ENCODE measurements at regions not wholly inside any gene's neighbourhood (a gene's known extent, or its start where the extent isn't known, plus 50 kb on each side); places are given as distances from the start of the nearest gene placed in this dataset.

DNA sequence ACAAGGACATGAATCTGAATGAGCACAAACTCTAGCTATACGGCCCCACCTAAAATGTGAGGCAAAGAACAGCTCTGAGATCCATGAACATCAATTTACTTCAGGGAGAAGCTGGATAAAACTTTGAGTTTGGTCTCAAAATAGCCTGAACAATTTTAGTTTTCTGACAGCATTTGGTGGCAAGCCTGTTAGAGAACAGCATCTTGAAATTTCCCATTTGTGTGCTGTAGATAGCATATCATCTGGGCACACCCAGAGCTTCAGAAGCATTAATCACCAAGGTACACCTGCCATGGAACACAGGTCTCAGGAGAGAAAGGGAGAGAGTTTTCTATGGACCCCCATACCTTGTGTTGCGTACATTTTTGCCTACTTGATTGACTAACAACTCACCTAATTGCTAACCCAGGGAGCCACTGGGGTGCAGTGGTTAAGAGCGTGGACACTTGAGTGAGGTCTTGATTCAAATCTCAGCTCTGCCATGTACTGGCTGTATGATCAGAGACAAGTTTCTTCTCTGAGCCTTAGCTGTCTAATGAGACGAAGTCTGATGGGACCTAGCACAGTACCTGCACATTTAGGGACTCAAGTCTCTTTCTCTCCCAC is 264.9 kb downstream of the PIK3R1 start:
- intact Hi-C loops (cut with micrococcal nuclease), result no loop called here
- Histone ChIP-seq H2AFZ (ENCODE audit: low read depth, low read length, poor library complexity, severe bottlenecking) (no peak overlapping the region), H3K36me3 (ENCODE audit: control insufficient read depth in 1 of 2, insufficient read depth in 2 of 2, low read length in 2 of 2) (no peaks in the 10 kb centered on the region), H3K4me2 (ENCODE audit: low read length) (no peak overlapping the region), H3K4me3 (replicated peaks in 1 of 2; ENCODE audit: low read depth in 1 of 2, low read length in 2 of 2) (no peak overlapping the region), H4K20me1 (ENCODE audit: insufficient read depth) (no peaks in the 10 kb centered on the region), H3K9ac (ENCODE audit: low read length) (no peak overlapping the region), H3K9me2 (ENCODE audit: insufficient read depth) (no peaks in the 10 kb centered on the region), H3K27me3 (ENCODE audit: insufficient read depth, low read length) (no peaks in the 10 kb centered on the region), H3K79me2 (ENCODE audit: insufficient read depth, low read length) (no peaks in the 10 kb centered on the region), H3K27ac (ENCODE audit: low read depth, low read length) (no peak overlapping the region), H3K4me1 (ENCODE audit: control insufficient read depth in 1 of 2, insufficient read depth in 2 of 2, low read length in 2 of 2) (no peaks in the 10 kb centered on the region), H3K9me3 (ENCODE audit: control insufficient read depth in 1 of 2, insufficient read depth in 1 of 2, low read depth in 1 of 2, low read length in 2 of 2) (no peaks in the 10 kb centered on the region)
- POLR2A ChIA-PET, result no interaction called here
- TF ChIP-seq SP1 (IDR thresholded peaks at IDR 0.05; ENCODE audit: low read depth) (no peak), SRF (IDR thresholded peaks at IDR 0.05; ENCODE audit: low read depth) (no peak), ELF1 (IDR thresholded peaks at IDR 0.05; ENCODE audit: borderline replicate concordance, low read depth) (no peak), RAD21 (IDR thresholded peaks at IDR 0.05; ENCODE audit: low read depth) (no peak), EZH2phosphoT487 (IDR thresholded peaks at IDR 0.05; ENCODE audit: borderline replicate concordance) (no peak), EGR1 (IDR thresholded peaks at IDR 0.05; ENCODE audit: low read depth) (no peak), ZFX (IDR thresholded peaks at IDR 0.05) (no peak), TCF7L2 (IDR thresholded peaks at IDR 0.05; ENCODE audit: borderline replicate concordance, extremely low read depth, insufficient read depth, insufficient read length) (no peak)
- TF ChIP-seq, protein P1, sequence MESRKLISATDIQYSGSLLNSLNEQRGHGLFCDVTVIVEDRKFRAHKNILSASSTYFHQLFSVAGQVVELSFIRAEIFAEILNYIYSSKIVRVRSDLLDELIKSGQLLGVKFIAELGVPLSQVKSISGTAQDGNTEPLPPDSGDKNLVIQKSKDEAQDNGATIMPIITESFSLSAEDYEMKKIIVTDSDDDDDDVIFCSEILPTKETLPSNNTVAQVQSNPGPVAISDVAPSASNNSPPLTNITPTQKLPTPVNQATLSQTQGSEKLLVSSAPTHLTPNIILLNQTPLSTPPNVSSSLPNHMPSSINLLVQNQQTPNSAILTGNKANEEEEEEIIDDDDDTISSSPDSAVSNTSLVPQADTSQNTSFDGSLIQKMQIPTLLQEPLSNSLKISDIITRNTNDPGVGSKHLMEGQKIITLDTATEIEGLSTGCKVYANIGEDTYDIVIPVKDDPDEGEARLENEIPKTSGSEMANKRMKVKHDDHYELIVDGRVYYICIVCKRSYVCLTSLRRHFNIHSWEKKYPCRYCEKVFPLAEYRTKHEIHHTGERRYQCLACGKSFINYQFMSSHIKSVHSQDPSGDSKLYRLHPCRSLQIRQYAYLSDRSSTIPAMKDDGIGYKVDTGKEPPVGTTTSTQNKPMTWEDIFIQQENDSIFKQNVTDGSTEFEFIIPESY (IDR thresholded peaks at IDR 0.05; ENCODE audit: extremely low read depth, insufficient replicate concordance, low read length), result no peak
- TF ChIP-seq, protein P2, sequence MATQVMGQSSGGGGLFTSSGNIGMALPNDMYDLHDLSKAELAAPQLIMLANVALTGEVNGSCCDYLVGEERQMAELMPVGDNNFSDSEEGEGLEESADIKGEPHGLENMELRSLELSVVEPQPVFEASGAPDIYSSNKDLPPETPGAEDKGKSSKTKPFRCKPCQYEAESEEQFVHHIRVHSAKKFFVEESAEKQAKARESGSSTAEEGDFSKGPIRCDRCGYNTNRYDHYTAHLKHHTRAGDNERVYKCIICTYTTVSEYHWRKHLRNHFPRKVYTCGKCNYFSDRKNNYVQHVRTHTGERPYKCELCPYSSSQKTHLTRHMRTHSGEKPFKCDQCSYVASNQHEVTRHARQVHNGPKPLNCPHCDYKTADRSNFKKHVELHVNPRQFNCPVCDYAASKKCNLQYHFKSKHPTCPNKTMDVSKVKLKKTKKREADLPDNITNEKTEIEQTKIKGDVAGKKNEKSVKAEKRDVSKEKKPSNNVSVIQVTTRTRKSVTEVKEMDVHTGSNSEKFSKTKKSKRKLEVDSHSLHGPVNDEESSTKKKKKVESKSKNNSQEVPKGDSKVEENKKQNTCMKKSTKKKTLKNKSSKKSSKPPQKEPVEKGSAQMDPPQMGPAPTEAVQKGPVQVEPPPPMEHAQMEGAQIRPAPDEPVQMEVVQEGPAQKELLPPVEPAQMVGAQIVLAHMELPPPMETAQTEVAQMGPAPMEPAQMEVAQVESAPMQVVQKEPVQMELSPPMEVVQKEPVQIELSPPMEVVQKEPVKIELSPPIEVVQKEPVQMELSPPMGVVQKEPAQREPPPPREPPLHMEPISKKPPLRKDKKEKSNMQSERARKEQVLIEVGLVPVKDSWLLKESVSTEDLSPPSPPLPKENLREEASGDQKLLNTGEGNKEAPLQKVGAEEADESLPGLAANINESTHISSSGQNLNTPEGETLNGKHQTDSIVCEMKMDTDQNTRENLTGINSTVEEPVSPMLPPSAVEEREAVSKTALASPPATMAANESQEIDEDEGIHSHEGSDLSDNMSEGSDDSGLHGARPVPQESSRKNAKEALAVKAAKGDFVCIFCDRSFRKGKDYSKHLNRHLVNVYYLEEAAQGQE (IDR thresholded peaks at IDR 0.05; ENCODE audit: low read depth), result no peak
- DNase-seq (ENCODE audit: low read depth, low spot score) (no peak), ATAC-seq (no peak)
- CTCF ChIA-PET, result interaction anchor here (0.9 kb wide), 1 partner anchor 194 kb away, joined by 3 read pairs; no protein-coding TSS in a partner anchor
- no TSS peak for BruUV-seq (replicated peaks)
- RAD21 ChIA-PET (ENCODE audit: low non-redundant PET in 1 of 2, low total read pairs in 2 of 2, uncharacterized antibody in 2 of 2, unreplicated experiment in 2 of 2), result no interaction called here

All from HCT116 (cell line).